ENCODE measurements at regions not wholly inside any gene's neighbourhood (a gene's known extent, or its start where the extent isn't known, plus 50 kb on each side); places are given as distances from the start of the nearest gene placed in this dataset.

GRCh38 chr7:34365611-34366010 is 292.4 kb upstream of the NPSR1 start:
- no peaks in the 10 kb centered on the region for H3K79me2 ChIP-seq (ENCODE audit: control insufficient read depth, insufficient read depth, low read length)
- H3K4me2 ChIP-seq (ENCODE audit: insufficient read depth, low read length): no peak overlapping the region
- intact Hi-C loops (cut with micrococcal nuclease) (no loop called here), in situ Hi-C loops (cut with MboI) (no loop called here)
- ChIA-PET POLR2A (no interaction called here), CTCF (ENCODE audit: low intra/inter-chr PET ratio) (no interaction called here)
- H3K36me3 ChIP-seq (ENCODE audit: control insufficient read depth, insufficient read depth, low read length): no peaks in the 10 kb centered on the region
- WGBS (ENCODE audit: insufficient coverage, low coverage, missing lambda C conversion rate): 4% methylated on average over 5 of the region's 5 CpGs
- H3K27ac ChIP-seq (ENCODE audit: extremely low read depth, low read depth, low read length): no peak overlapping the region
- TF ChIP-seq, protein P1, sequence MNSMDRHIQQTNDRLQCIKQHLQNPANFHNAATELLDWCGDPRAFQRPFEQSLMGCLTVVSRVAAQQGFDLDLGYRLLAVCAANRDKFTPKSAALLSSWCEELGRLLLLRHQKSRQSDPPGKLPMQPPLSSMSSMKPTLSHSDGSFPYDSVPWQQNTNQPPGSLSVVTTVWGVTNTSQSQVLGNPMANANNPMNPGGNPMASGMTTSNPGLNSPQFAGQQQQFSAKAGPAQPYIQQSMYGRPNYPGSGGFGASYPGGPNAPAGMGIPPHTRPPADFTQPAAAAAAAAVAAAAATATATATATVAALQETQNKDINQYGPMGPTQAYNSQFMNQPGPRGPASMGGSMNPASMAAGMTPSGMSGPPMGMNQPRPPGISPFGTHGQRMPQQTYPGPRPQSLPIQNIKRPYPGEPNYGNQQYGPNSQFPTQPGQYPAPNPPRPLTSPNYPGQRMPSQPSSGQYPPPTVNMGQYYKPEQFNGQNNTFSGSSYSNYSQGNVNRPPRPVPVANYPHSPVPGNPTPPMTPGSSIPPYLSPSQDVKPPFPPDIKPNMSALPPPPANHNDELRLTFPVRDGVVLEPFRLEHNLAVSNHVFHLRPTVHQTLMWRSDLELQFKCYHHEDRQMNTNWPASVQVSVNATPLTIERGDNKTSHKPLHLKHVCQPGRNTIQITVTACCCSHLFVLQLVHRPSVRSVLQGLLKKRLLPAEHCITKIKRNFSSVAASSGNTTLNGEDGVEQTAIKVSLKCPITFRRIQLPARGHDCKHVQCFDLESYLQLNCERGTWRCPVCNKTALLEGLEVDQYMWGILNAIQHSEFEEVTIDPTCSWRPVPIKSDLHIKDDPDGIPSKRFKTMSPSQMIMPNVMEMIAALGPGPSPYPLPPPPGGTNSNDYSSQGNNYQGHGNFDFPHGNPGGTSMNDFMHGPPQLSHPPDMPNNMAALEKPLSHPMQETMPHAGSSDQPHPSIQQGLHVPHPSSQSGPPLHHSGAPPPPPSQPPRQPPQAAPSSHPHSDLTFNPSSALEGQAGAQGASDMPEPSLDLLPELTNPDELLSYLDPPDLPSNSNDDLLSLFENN (IDR thresholded peaks at IDR 0.05; ENCODE audit: low read depth in 2 of 2, low read length in 2 of 2): no peak
- TF ChIP-seq JUN (IDR thresholded peaks at IDR 0.05; ENCODE audit: borderline replicate concordance, low read depth, low read length) (no peak), JUN (CRISPR knock-in tag; IDR thresholded peaks at IDR 0.05; ENCODE audit: borderline replicate concordance) (no peak)
- no peaks in the 10 kb centered on the region for H4K20me1 ChIP-seq (replicated peaks; ENCODE audit: control insufficient read depth, insufficient read depth, low read length)
- H3K9me1 ChIP-seq (ENCODE audit: control insufficient read depth, insufficient read depth, low read length): no peaks in the 10 kb centered on the region
- H3K9ac ChIP-seq (ENCODE audit: insufficient read depth in 1 of 2, low read depth in 2 of 2, low read length in 2 of 2): no peak overlapping the region
- no peak overlapping the region for H3K4me3 ChIP-seq
- no peaks in the 10 kb centered on the region; the same call in 1 of the 2 replicates for H3K9me3 ChIP-seq (replicated peaks; ENCODE audit: control insufficient read depth, insufficient read depth, low read depth, low read length)
- ATAC-seq (no peak), FAIRE-seq (no peak), DNase-seq (ENCODE audit: extremely low read depth in 1 of 4, low spot score in 3 of 4) (no peak)
- H3K4me1 ChIP-seq (replicated peaks in 1 of 2; ENCODE audit: control insufficient read depth in 2 of 2, insufficient read depth in 2 of 2, low read length in 2 of 2): no peaks in the 10 kb centered on the region
- H3K27me3 ChIP-seq (ENCODE audit: control insufficient read depth in 2 of 2, insufficient read depth in 2 of 2, low read length in 2 of 2): no peaks in the 10 kb centered on the region
- BruUV-seq (replicated peaks): no TSS peak
- no peak overlapping the region for H2AFZ ChIP-seq (ENCODE audit: low read depth, low read length)
